OCI-LY1 (cell line): ENCODE measurements at regions not wholly inside any gene's neighbourhood (a gene's known extent, or its start where the extent isn't known, plus 50 kb on each side); places are given as distances from the start of the nearest gene placed in this dataset.

Source experiments
- H2AFZ ChIP-seq: fragments of 200-600 bp; sonication (generic), shearing (Covaris generic); 2 replicates; pipeline ENCODE4 v1.6.0; 2014; ENCODE audit warnings: antibody characterized with exemption, mild to moderate bottlenecking, low read length
- H3F3A ChIP-seq: fragments of 200-600 bp; sonication (generic), shearing (Covaris generic); 2 replicates; pipeline ENCODE4 v1.6.0; 2014; ENCODE audit warnings: mild to moderate bottlenecking, antibody characterized with exemption, low read length, moderate library complexity; ENCODE audit not compliant: insufficient read depth
- H3K27ac ChIP-seq: fragments of 200-600 bp; sonication (generic); 2 replicates; pipeline ENCODE4 v1.5.1; 2014; ENCODE audit warnings: low read length, mixed run types, mild to moderate bottlenecking, low read depth; ENCODE audit not compliant: poor library complexity, severe bottlenecking
- H3K27me3 ChIP-seq: fragments of 200-600 bp; sonication (generic); 2 replicates; pipeline ENCODE4 v1.6.0; 2014; ENCODE audit warnings: antibody characterized with exemption, mild to moderate bottlenecking, low read length, moderate library complexity; ENCODE audit not compliant: insufficient read depth
- H3K36me3 ChIP-seq: fragments of 200-600 bp; sonication (generic); 2 replicates; pipeline ENCODE4 v1.6.1; 2014; ENCODE audit warnings: mild to moderate bottlenecking, antibody characterized with exemption, low read length, moderate library complexity, mixed read lengths; ENCODE audit not compliant: insufficient read depth
- H3K4me1 ChIP-seq: fragments of 200-600 bp; sonication (generic); 2 replicates; pipeline ENCODE4 v1.5.1; 2014; ENCODE audit warnings: mild to moderate bottlenecking, low read length, moderate library complexity; ENCODE audit not compliant: insufficient read depth, severe bottlenecking
- H3K4me2 ChIP-seq: fragments of 200-600 bp; sonication (generic), shearing (Covaris generic); 2 replicates; pipeline ENCODE4 v1.6.1; 2014; ENCODE audit warnings: low read length
- H3K4me3 ChIP-seq: fragments of 200-600 bp; sonication (generic); 2 replicates; pipeline ENCODE4 v1.5.1; 2014; ENCODE audit warnings: low read length, low read depth, mild to moderate bottlenecking, mixed read lengths; ENCODE audit not compliant: poor library complexity, severe bottlenecking
- H3K79me2 ChIP-seq: fragments of 200-600 bp; shearing (Covaris generic); 2 replicates; pipeline ENCODE4 v1.6.1; 2016; ENCODE audit warnings: mixed run types, low read length, mixed read lengths; ENCODE audit not compliant: insufficient read depth
- H3K9ac ChIP-seq: fragments of 200-600 bp; sonication (generic), shearing (Covaris generic); 2 replicates; pipeline ENCODE4 v1.6.1; 2014; ENCODE audit warnings: mild to moderate bottlenecking, low read length, mixed read lengths
- H3K9me2 ChIP-seq: fragments of 200-600 bp; sonication (generic), shearing (Covaris generic); 2 replicates; pipeline ENCODE4 v1.6.1; 2014; ENCODE audit warnings: low read depth, mild to moderate bottlenecking, low read length, mixed read lengths
- H3K9me3 ChIP-seq: fragments of 200-600 bp; shearing (Covaris generic); 2 replicates; pipeline ENCODE4 v1.6.1; 2014; ENCODE audit warnings: low read length, mixed read lengths
- H4K20me1 ChIP-seq: fragments of 200-600 bp; sonication (generic), shearing (Covaris generic); 2 replicates; pipeline ENCODE4 v1.6.0; 2016; ENCODE audit warnings: mild to moderate bottlenecking, low read length; ENCODE audit not compliant: insufficient read depth
- CTCF ChIP-seq: fragments of 200-600 bp; sonication (generic), shearing (Covaris generic); IDR thresholded peaks from 2 replicates; pipeline ENCODE4 v1.5.1; 2017; ENCODE audit warnings: mild to moderate bottlenecking, antibody characterized with exemption, low read length, moderate library complexity, mixed read lengths
- EZH2 ChIP-seq: fragments of 200-600 bp; sonication (generic), shearing (Covaris generic); IDR thresholded peaks from 2 replicates; pipeline ENCODE4 v1.8.0; 2017; ENCODE audit warnings: borderline replicate concordance, mixed run types, mild to moderate bottlenecking, antibody characterized with exemption, low read length, moderate library complexity, mixed read lengths

- H3K9ac ChIP-seq: no peak overlapping the region
- no peaks in the 10 kb centered on the region for H3F3A ChIP-seq
- H2AFZ ChIP-seq: no peak overlapping the region
- no peaks in the 10 kb centered on the region for H3K9me2 ChIP-seq
- no peaks in the 10 kb centered on the region for H3K4me1 ChIP-seq
- no peaks in the 10 kb centered on the region for H4K20me1 ChIP-seq
- no peak overlapping the region for H3K27ac ChIP-seq
- no peak for TF ChIP-seq CTCF
- TF ChIP-seq EZH2: no peak
- H3K27me3 ChIP-seq: no peaks in the 10 kb centered on the region
- no peak overlapping the region for H3K4me2 ChIP-seq
- H3K79me2 ChIP-seq: no peaks in the 10 kb centered on the region
- no peak overlapping the region for H3K4me3 ChIP-seq
- H3K36me3 ChIP-seq: no peaks in the 10 kb centered on the region
- H3K9me3 ChIP-seq: no peaks in the 10 kb centered on the region
Observed at GRCh38 chr3:72476139-72476483, 372.1 kb downstream of the SHQ1 start.

GRCh38 chr3:72475258-72476138, 372.7 kb downstream of the SHQ1 start:
- no peaks in the 10 kb centered on the region for H3K36me3 ChIP-seq
- no peaks in the 10 kb centered on the region for H3K79me2 ChIP-seq
- no peak overlapping the region for H3K27ac ChIP-seq
- no peak overlapping the region for H3K4me3 ChIP-seq
- no peak overlapping the region for H3K9ac ChIP-seq
- H2AFZ ChIP-seq: no peak overlapping the region
- no peaks in the 10 kb centered on the region for H4K20me1 ChIP-seq
- H3K4me1 ChIP-seq: no peaks in the 10 kb centered on the region
- H3F3A ChIP-seq: no peaks in the 10 kb centered on the region
- H3K4me2 ChIP-seq: no peak overlapping the region
- H3K9me2 ChIP-seq: no peaks in the 10 kb centered on the region
- TF ChIP-seq EZH2 (no peak), CTCF (no peak)
- H3K9me3 ChIP-seq: no peaks in the 10 kb centered on the region
- no peaks in the 10 kb centered on the region for H3K27me3 ChIP-seq

GRCh38 chr3:72474775-72475174, 373.5 kb downstream of the SHQ1 start:
- Histone ChIP-seq H3K4me1 (no peaks in the 10 kb centered on the region), H3K27ac (no peak overlapping the region), H3K27me3 (no peaks in the 10 kb centered on the region), H3K9ac (no peak overlapping the region), H3K9me2 (no peaks in the 10 kb centered on the region), H3K9me3 (no peaks in the 10 kb centered on the region), H4K20me1 (no peaks in the 10 kb centered on the region), H3K4me3 (no peak overlapping the region), H3F3A (no peaks in the 10 kb centered on the region), H3K79me2 (no peaks in the 10 kb centered on the region), H2AFZ (no peak overlapping the region), H3K36me3 (no peaks in the 10 kb centered on the region), H3K4me2 (no peak overlapping the region)
- no peak for TF ChIP-seq CTCF
- TF ChIP-seq EZH2: no peak
